22Rv1 (cell line): ENCODE measurements at regions not wholly inside any gene's neighbourhood (a gene's known extent, or its start where the extent isn't known, plus 50 kb on each side); places are given as distances from the start of the nearest gene placed in this dataset.

Experiments
- ZFX ChIP-seq: fragments of 450-650 bp; IDR thresholded peaks from 2 replicates; pipeline ENCODE4 v1.6.1; 2017; ENCODE audit warnings: antibody characterized with exemption, borderline replicate concordance
- TF ChIP-seq, protein P1 (sequence below): fragments of 450-650 bp; IDR thresholded peaks from 2 replicates; pipeline ENCODE4 v1.5.1; 2017; ENCODE audit warnings: mild to moderate bottlenecking

DNA sequence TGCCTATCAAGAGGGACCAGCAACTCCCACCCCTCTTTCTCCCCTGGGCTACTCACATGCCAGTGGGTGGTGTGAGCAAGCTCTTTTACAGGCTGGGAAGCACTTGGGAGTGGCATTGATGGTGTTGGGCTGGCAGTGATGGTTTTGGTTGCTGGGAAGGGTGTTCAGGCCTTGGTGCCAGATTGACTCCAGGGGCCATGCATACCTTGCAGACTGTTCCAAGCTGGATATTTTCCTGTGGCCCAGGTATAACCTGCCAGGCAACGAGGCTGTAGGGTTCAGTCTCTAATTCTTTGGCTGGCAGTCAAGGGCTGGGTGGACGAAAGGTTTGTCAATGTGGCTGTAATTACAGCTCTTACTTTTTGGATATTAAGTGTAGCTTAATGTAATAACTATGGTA lies 177.3 kb downstream of the MACROH2A1 start:
- TF ChIP-seq, protein P1, sequence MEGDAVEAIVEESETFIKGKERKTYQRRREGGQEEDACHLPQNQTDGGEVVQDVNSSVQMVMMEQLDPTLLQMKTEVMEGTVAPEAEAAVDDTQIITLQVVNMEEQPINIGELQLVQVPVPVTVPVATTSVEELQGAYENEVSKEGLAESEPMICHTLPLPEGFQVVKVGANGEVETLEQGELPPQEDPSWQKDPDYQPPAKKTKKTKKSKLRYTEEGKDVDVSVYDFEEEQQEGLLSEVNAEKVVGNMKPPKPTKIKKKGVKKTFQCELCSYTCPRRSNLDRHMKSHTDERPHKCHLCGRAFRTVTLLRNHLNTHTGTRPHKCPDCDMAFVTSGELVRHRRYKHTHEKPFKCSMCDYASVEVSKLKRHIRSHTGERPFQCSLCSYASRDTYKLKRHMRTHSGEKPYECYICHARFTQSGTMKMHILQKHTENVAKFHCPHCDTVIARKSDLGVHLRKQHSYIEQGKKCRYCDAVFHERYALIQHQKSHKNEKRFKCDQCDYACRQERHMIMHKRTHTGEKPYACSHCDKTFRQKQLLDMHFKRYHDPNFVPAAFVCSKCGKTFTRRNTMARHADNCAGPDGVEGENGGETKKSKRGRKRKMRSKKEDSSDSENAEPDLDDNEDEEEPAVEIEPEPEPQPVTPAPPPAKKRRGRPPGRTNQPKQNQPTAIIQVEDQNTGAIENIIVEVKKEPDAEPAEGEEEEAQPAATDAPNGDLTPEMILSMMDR, result no peak
- TF ChIP-seq ZFX, result no peak
